Neutrophil (primary cell): ENCODE measurements at regions not wholly inside any gene's neighbourhood (a gene's known extent, or its start where the extent isn't known, plus 50 kb on each side); places are given as distances from the start of the nearest gene placed in this dataset.

Experiments
- H3K27ac ChIP-seq: fragments of 200-600 bp; sonication (generic); 2 replicates; pipeline ENCODE4 v1.5.1; 2016; ENCODE audit warnings: mild to moderate bottlenecking, moderate library complexity
- H3K27me3 ChIP-seq: fragments of 200-600 bp; sonication (generic); 2 replicates; pipeline ENCODE4 v1.6.0; 2016; ENCODE audit warnings: mild to moderate bottlenecking
- H3K36me3 ChIP-seq: fragments of 200-600 bp; sonication (generic); 2 replicates; pipeline ENCODE4 v1.5.1; 2017
- H3K4me1 ChIP-seq, 2 experiments: fragments of 200-600 bp in 1 of 2; sonication (generic) in 1 of 2; 1 replicate in 1 of 2; 2 replicates in 1 of 2; pipeline versions ENCODE4 v1.5.1 to v1.6.1; 2013 to 2016; ENCODE audit warnings: low read depth in 1 of 2, low read length in 1 of 2, mild to moderate bottlenecking in 1 of 2, moderate library complexity in 1 of 2; ENCODE audit not compliant: control insufficient read depth in 1 of 2, insufficient read depth in 1 of 2
- H3K4me3 ChIP-seq, 2 experiments: fragments of 200-600 bp in 1 of 2; sonication (generic) in 1 of 2; 1 replicate in 1 of 2; 2 replicates in 1 of 2; pipeline ENCODE4 v1.5.1; 2013 to 2016; ENCODE audit warnings: low read depth in 1 of 2, low read length in 1 of 2, mild to moderate bottlenecking in 1 of 2, moderate library complexity in 1 of 2
- H3K9me3 ChIP-seq: fragments of 200-600 bp; sonication (generic); 2 replicates; pipeline ENCODE4 v1.5.1; 2016
- TF ChIP-seq, protein P1 (sequence below): fragments of 200-600 bp; sonication (generic); IDR thresholded peaks from 2 replicates; pipeline ENCODE4 v1.5.1; 2016; ENCODE audit warnings: antibody characterized with exemption

DNA sequence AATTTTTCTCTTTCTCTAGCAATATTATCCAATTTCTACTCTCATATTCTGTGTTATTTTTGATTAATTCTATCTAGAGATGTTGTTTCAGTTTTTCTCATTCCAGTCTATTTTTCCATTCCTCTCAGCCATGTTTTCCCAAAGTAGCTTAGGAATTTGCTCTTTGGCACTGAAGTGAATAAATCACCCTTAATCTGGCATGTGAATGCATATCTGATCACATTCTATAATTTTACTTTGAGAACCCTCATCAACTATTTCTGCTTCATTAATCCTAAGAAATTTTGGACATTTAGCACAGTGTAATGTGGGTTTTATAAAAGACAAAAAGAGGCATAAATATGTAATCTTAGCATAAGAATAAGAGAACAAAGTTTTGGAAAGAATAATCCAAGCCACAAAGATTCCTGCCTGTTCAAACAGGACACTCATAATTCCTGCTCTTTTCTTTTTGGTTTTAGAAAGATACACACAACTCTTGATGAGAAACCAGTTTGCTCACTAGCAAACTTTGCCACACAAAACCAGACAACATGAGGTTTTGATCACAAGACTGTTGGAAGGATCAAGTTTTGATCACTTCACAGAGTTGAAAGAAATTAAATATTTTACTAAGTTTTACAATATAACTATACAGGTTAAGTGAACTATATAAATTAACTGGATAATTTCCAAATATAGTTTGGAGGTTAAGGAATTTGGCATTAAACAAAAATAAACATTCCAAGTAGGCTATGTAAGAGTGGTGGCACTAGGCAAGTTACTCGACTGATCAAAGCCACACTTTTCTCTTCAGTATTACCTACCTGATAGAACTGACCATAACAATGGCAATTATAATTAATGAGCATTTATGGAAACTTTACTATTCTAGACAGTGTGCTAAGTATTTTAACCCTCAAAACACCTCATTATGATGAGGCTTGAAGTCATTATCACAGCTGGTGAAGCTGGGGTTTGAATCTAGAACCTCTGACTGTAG lies 226.6 kb upstream of the TMTC1 start:
- Histone ChIP-seq H3K4me3 (no peak overlapping the region), H3K36me3 (no peaks in the 10 kb centered on the region), H3K27ac (no peak overlapping the region), H3K9me3 (no peaks in the 10 kb centered on the region), H3K4me1 (no peaks in the 10 kb centered on the region), H3K27me3 (no peaks in the 10 kb centered on the region)
- TF ChIP-seq, protein P1, sequence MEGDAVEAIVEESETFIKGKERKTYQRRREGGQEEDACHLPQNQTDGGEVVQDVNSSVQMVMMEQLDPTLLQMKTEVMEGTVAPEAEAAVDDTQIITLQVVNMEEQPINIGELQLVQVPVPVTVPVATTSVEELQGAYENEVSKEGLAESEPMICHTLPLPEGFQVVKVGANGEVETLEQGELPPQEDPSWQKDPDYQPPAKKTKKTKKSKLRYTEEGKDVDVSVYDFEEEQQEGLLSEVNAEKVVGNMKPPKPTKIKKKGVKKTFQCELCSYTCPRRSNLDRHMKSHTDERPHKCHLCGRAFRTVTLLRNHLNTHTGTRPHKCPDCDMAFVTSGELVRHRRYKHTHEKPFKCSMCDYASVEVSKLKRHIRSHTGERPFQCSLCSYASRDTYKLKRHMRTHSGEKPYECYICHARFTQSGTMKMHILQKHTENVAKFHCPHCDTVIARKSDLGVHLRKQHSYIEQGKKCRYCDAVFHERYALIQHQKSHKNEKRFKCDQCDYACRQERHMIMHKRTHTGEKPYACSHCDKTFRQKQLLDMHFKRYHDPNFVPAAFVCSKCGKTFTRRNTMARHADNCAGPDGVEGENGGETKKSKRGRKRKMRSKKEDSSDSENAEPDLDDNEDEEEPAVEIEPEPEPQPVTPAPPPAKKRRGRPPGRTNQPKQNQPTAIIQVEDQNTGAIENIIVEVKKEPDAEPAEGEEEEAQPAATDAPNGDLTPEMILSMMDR, result no peak

DNA sequence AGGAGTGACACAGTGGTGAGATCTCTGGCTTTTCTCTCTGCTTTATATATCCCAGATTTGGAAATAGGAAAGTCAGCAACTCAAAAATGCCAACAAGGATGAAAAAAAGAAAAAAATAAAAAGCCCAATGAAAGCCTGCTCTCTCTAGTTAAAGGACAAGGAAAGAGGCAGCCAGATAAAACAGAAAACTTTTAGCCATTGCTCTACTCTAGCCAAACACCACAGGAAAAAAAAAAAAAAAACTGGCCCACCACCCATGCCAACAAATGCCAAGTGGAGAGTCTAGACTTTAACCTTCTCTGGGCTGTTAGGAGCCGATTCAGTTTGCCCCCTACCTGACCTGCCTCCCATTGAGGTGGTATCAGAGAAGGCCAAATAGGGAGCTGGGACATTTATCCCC lies 222.3 kb upstream of the TMTC1 start:
- Histone ChIP-seq H3K4me1 (no peaks in the 10 kb centered on the region), H3K27me3 (no peaks in the 10 kb centered on the region), H3K27ac (no peak overlapping the region), H3K36me3 (no peaks in the 10 kb centered on the region), H3K4me3 (no peak overlapping the region), H3K9me3 (no peaks in the 10 kb centered on the region)
- TF ChIP-seq, protein P1, result no peak

DNA sequence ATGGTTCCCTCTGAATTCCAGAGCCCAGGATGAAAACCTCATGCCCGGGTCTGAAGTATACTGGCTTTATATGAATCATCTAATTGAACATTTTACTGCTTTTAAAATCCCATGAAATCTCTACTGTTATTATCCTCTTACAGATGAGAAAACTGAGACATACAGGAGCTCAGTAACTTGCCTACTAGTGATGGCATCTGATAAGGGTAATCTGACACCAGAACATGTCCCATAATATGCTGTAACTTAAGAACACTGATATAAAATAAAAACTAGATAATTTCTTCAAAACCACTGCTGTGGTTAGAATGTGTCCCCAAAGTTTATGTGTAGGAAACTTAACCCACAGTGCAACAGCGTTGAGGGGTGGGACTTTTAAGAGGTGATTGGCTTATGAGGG lies 219.6 kb upstream of the TMTC1 start:
- no peak overlapping the region for H3K27ac ChIP-seq
- no peak overlapping the region for H3K4me3 ChIP-seq
- no peaks in the 10 kb centered on the region for H3K36me3 ChIP-seq
- no peaks in the 10 kb centered on the region for H3K27me3 ChIP-seq
- TF ChIP-seq, protein P1, result no peak
- H3K9me3 ChIP-seq, result no peaks in the 10 kb centered on the region
- H3K4me1 ChIP-seq, result no peaks in the 10 kb centered on the region

DNA sequence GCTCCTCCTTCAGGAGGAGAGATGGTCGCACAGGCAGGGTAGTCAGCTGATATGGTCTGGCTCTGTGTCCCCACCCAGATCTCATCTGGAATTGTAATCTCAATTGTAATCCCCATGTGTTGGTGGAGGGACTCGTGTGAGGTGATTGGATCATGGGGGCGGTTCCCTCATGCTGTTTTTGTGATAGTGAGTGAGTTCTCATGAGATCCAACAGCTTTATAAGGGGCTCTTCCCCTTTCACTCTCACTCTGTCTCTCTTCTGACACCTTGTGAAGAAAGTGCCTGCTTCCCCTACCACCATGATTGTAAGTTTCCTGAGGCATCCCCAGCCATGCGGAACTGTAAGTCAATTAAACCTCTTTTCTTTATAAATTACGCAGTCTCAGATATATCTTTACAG lies 218.9 kb upstream of the TMTC1 start:
- Histone ChIP-seq H3K4me1 (no peaks in the 10 kb centered on the region), H3K27me3 (no peaks in the 10 kb centered on the region), H3K9me3 (no peaks in the 10 kb centered on the region), H3K27ac (no peak overlapping the region), H3K36me3 (no peaks in the 10 kb centered on the region), H3K4me3 (no peak overlapping the region)
- TF ChIP-seq, protein P1, result no peak

DNA sequence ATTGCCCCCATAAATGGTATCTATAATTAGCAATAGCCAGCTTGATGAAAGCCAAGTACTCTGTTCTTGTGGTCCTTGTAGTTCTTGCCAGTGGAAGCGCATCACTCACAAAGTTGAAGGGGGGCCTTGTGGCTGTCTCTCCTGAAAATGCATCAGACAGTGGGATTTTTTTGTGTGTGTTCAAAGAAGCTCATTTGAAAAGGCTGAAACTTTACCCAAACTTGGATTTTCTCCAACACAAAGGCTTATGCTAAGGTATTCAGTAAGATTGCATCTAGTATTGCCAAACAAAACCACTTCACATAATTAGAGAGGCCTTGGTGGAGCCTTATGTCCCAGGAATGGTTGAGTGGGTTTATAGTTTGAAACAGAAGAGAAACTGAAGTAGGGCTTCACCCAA lies 216.7 kb upstream of the TMTC1 start:
- H3K36me3 ChIP-seq, result no peaks in the 10 kb centered on the region
- no peak overlapping the region for H3K27ac ChIP-seq
- H3K27me3 ChIP-seq, result no peaks in the 10 kb centered on the region
- TF ChIP-seq, protein P1, result no peak
- no peak overlapping the region for H3K4me3 ChIP-seq
- no peaks in the 10 kb centered on the region for H3K9me3 ChIP-seq
- H3K4me1 ChIP-seq, result no peaks in the 10 kb centered on the region
